Nephron (organoid): ENCODE measurements at regions not wholly inside any gene's neighbourhood (a gene's known extent, or its start where the extent isn't known, plus 50 kb on each side); places are given as distances from the start of the nearest gene placed in this dataset.

ENCODE experiments used
- H3K27ac Mint-ChIP-seq, 3 experiments: 2 replicates each; pipeline ENCODE4 v1.8.0; 2020; ENCODE audit warnings: mixed read lengths in 3 of 3, mild to moderate bottlenecking in 2 of 3, moderate library complexity in 1 of 3
- H3K27me3 Mint-ChIP-seq: 2 replicates; pipeline ENCODE4 v1.8.0; 2021; ENCODE audit warnings: low read depth, mild to moderate bottlenecking, moderate library complexity, mixed read lengths
- H3K36me3 Mint-ChIP-seq: 2 replicates; pipeline ENCODE4 v1.8.0; 2020; ENCODE audit warnings: low read depth, mixed read lengths
- H3K4me1 Mint-ChIP-seq: 2 replicates; pipeline ENCODE4 v1.8.0; 2020; ENCODE audit warnings: mixed read lengths
- H3K4me3 Mint-ChIP-seq, 3 experiments: 2 replicates each; pipeline ENCODE4 v1.8.0; 2020; ENCODE audit warnings: mild to moderate bottlenecking in 3 of 3, mixed read lengths in 3 of 3, moderate library complexity in 2 of 3
- H3K9me3 Mint-ChIP-seq: 2 replicates; pipeline ENCODE4 v1.8.0; 2020; ENCODE audit warnings: mixed read lengths
- TF ChIP-seq, protein P1 (sequence below), 3 experiments: fragments of 200-600 bp; sonication (generic); IDR thresholded peaks; one replicate each; pipeline ENCODE4 v1.5.0; 2021; ENCODE audit warnings: antibody characterized with exemption in 3 of 3; ENCODE audit not compliant: unreplicated experiment in 3 of 3

DNA sequence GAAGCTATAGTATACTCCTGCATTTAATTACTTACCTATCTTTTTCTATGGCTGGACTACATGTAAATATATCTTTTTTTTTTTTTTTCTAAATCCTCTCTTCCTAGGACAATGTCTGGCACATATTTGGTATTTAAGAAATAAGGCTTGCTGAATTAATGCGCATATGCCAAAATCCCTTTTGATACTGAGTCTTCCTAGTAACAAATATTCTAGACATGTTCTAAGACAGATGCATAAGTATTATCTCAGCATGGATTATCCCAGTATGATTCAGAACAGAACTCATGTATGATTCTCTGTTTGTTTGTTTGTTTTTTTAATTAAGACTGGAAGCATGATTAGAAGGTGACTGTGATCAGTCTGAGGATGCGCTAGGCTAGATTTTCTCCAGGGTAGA lies 249.8 kb upstream of the ZNF717 start:
- H3K27me3 Mint-ChIP-seq: no peaks in the 10 kb centered on the region
- TF ChIP-seq, protein P1, sequence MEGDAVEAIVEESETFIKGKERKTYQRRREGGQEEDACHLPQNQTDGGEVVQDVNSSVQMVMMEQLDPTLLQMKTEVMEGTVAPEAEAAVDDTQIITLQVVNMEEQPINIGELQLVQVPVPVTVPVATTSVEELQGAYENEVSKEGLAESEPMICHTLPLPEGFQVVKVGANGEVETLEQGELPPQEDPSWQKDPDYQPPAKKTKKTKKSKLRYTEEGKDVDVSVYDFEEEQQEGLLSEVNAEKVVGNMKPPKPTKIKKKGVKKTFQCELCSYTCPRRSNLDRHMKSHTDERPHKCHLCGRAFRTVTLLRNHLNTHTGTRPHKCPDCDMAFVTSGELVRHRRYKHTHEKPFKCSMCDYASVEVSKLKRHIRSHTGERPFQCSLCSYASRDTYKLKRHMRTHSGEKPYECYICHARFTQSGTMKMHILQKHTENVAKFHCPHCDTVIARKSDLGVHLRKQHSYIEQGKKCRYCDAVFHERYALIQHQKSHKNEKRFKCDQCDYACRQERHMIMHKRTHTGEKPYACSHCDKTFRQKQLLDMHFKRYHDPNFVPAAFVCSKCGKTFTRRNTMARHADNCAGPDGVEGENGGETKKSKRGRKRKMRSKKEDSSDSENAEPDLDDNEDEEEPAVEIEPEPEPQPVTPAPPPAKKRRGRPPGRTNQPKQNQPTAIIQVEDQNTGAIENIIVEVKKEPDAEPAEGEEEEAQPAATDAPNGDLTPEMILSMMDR (IDR thresholded peaks at IDR 0.05; ENCODE audit: unreplicated experiment in 3 of 3): no peak
- no peaks in the 10 kb centered on the region for H3K36me3 Mint-ChIP-seq
- no peak overlapping the region for H3K4me3 Mint-ChIP-seq
- H3K27ac Mint-ChIP-seq: peak overlapping the region in 1 of 3 experiments; percentile 10
- no peaks in the 10 kb centered on the region for H3K4me1 Mint-ChIP-seq
- peaks cover 10% of the 10 kb centered on the region for H3K9me3 Mint-ChIP-seq

DNA sequence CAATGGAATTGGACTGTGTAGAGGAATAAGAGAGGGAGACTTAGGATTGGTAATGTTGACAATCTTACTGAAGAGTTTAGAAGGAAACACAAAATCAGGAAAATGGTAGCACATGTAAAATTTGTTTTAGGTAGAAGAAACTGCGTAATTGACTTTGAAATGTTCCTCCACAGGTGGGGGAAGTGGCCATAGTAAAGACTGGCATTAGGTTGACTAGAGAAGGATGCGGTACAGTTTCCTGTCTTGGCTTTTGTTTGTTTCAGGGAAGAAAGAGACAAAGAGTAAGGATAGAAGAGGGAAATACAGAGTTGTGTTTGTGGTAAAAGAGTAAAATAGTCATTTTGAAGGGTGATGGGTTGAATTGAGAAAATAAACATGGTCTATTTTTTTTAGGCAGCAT lies 253.6 kb upstream of the ZNF717 start:
- peaks cover 3% of the 10 kb centered on the region for H3K9me3 Mint-ChIP-seq

DNA sequence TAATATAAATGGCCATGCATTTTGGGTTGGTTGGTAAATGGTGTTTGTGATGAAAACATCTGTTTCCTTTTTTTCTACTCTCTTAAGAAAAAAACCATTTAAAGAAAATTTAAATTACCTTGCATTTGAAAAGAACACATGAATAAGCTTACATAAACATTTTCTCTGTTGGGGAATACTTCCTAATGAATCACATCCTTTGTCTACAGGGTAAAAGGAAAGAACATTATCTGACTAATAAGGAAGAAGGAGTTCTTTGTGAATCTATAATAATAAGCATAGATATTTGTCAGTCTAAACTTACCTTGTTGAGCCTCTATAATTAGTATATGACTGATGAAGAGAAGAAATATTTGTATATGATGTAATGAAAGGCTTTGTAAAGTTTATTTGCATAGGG lies 254.1 kb upstream of the ZNF717 start:
- Mint-ChIP-seq H3K4me1 (peaks cover 9% of the 10 kb centered on the region), H3K4me3 (no peak overlapping the region), H3K27me3 (no peaks in the 10 kb centered on the region), H3K27ac (no peak overlapping the region), H3K9me3 (peaks cover 3% of the 10 kb centered on the region), H3K36me3 (no peaks in the 10 kb centered on the region)
- TF ChIP-seq, protein P1 (IDR thresholded peaks at IDR 0.05; ENCODE audit: unreplicated experiment in 3 of 3): no peak

More for the DNA sequence above, 253.6 kb upstream of the ZNF717 start:
- H3K4me3 Mint-ChIP-seq: no peak overlapping the region
- H3K36me3 Mint-ChIP-seq: no peaks in the 10 kb centered on the region
- H3K4me1 Mint-ChIP-seq: peaks cover 4% of the 10 kb centered on the region
- no peak overlapping the region for H3K27ac Mint-ChIP-seq
- TF ChIP-seq, protein P1 (IDR thresholded peaks at IDR 0.05; ENCODE audit: unreplicated experiment in 3 of 3): no peak
- H3K27me3 Mint-ChIP-seq: no peaks in the 10 kb centered on the region

DNA sequence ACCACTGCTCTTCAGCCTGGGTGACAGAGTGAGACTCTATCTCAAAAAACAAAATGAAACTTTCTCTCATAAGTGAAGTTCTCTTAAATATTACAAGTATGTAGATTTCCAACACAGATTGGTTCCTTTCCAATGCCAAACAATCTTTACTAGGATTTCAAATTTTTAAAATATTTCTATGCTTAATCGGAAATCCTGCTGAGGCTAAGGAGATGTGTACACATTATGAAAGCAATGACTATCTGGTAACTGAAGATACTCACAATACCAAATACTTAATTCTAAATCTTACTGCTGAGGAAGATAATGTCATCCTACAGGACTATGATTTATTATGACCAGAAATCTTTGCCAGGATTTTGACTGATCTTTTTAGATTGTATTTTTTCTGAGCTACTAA lies 255.6 kb upstream of the ZNF717 start:
- Mint-ChIP-seq H3K27me3 (no peaks in the 10 kb centered on the region), H3K27ac (no peak overlapping the region), H3K4me1 (peaks cover 24% of the 10 kb centered on the region), H3K9me3 (no peaks in the 10 kb centered on the region), H3K4me3 (no peak overlapping the region), H3K36me3 (no peaks in the 10 kb centered on the region)
- TF ChIP-seq, protein P1 (IDR thresholded peaks at IDR 0.05; ENCODE audit: unreplicated experiment in 3 of 3): no peak

DNA sequence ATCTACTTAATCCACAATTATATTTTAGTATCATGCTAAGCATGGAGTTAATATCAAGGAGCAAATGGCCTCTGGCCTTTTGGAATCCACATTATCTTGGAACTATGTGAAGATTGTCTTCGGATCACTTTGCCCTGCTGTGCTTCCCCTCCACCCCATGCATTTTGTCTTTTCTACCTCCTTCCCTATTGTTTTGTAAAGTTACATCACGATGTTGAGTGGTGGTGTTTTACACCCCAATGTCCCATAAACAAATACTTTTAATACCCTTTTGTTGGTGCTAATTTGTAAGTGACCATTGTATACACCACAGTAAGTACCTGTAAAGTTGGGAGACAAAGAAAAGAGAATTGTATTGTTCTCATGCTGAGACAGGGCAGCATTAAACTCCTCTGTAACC lies 258.4 kb upstream of the ZNF717 start:
- Mint-ChIP-seq H3K36me3 (no peaks in the 10 kb centered on the region), H3K27ac (peak overlapping the region in 1 of 3 experiments; percentile 14), H3K4me1 (peaks cover 31% of the 10 kb centered on the region), H3K4me3 (no peak overlapping the region), H3K9me3 (no peaks in the 10 kb centered on the region), H3K27me3 (no peaks in the 10 kb centered on the region)
- TF ChIP-seq, protein P1 (IDR thresholded peaks at IDR 0.05; ENCODE audit: unreplicated experiment in 3 of 3): no peak
